ENCODE measurements at regions not wholly inside any gene's neighbourhood (a gene's known extent, or its start where the extent isn't known, plus 50 kb on each side); places are given as distances from the start of the nearest gene placed in this dataset.

GRCh38 chr4:23547096-23547495, 342.8 kb downstream of the PPARGC1A start:
- H3K27me3 ChIP-seq (ENCODE audit: control insufficient read depth, insufficient read depth, low read length): no peaks in the 10 kb centered on the region

GRCh38 chr4:23539969-23540569, 349.8 kb downstream of the PPARGC1A start:
- no peak overlapping the region for H3K4me3 ChIP-seq (ENCODE audit: low read depth, low read length)
- no peaks in the 10 kb centered on the region for H3K36me3 ChIP-seq (ENCODE audit: control insufficient read depth, insufficient read depth, low read length)
- no peaks in the 10 kb centered on the region for H3K27me3 ChIP-seq (ENCODE audit: control insufficient read depth, insufficient read depth, low read length)
- no peak overlapping the region for H3K9ac ChIP-seq (ENCODE audit: low read length)
- H3K9me3 ChIP-seq (ENCODE audit: control insufficient read depth, insufficient read depth, low read depth, low read length): peaks cover 8% of the 10 kb centered on the region
- no peaks in the 10 kb centered on the region for H3K4me1 ChIP-seq (ENCODE audit: control insufficient read depth, insufficient read depth, low read length)
- H3K27ac ChIP-seq (ENCODE audit: low read depth, low read length): no peak overlapping the region

More at GRCh38 chr4:23547096-23547495, 342.8 kb downstream of the PPARGC1A start:
- Histone ChIP-seq H3K9ac (ENCODE audit: low read length) (no peak overlapping the region), H3K4me3 (ENCODE audit: low read depth, low read length) (no peak overlapping the region), H3K27ac (ENCODE audit: low read depth, low read length) (no peak overlapping the region), H3K4me1 (ENCODE audit: control insufficient read depth, insufficient read depth, low read length) (peaks cover 8% of the 10 kb centered on the region; the same call in 1 of the 2 replicates), H3K36me3 (ENCODE audit: control insufficient read depth, insufficient read depth, low read length) (no peaks in the 10 kb centered on the region), H3K9me3 (ENCODE audit: control insufficient read depth, insufficient read depth, low read depth, low read length) (no peaks in the 10 kb centered on the region)

GRCh38 chr4:23533859-23534258, 356.0 kb downstream of the PPARGC1A start:
- peaks cover 12% of the 10 kb centered on the region for H3K9me3 ChIP-seq (ENCODE audit: control insufficient read depth, insufficient read depth, low read depth, low read length)
- H3K36me3 ChIP-seq (ENCODE audit: control insufficient read depth, insufficient read depth, low read length): no peaks in the 10 kb centered on the region
- no peaks in the 10 kb centered on the region for H3K27me3 ChIP-seq (ENCODE audit: control insufficient read depth, insufficient read depth, low read length)
- H3K4me1 ChIP-seq (ENCODE audit: control insufficient read depth, insufficient read depth, low read length): peaks cover 3% of the 10 kb centered on the region; the same call in 1 of the 2 replicates
- no peak overlapping the region for H3K4me3 ChIP-seq (ENCODE audit: low read depth, low read length)
- H3K27ac ChIP-seq (ENCODE audit: low read depth, low read length): no peak overlapping the region
- no peak overlapping the region for H3K9ac ChIP-seq (ENCODE audit: low read length)

GRCh38 chr4:23516716-23517115, 373.1 kb downstream of the PPARGC1A start:
- Histone ChIP-seq H3K4me3 (ENCODE audit: low read depth, low read length) (no peak overlapping the region), H3K9me3 (ENCODE audit: control insufficient read depth, insufficient read depth, low read depth, low read length) (no peaks in the 10 kb centered on the region), H3K27ac (ENCODE audit: low read depth, low read length) (no peak overlapping the region), H3K27me3 (ENCODE audit: control insufficient read depth, insufficient read depth, low read length) (no peaks in the 10 kb centered on the region), H3K36me3 (ENCODE audit: control insufficient read depth, insufficient read depth, low read length) (no peaks in the 10 kb centered on the region), H3K4me1 (ENCODE audit: control insufficient read depth, insufficient read depth, low read length) (no peaks in the 10 kb centered on the region), H3K9ac (ENCODE audit: low read length) (no peak overlapping the region)

GRCh38 chr4:23504083-23504482, 385.8 kb downstream of the PPARGC1A start:
- no peak overlapping the region for H3K27ac ChIP-seq (ENCODE audit: low read depth, low read length)
- no peak overlapping the region for H3K9ac ChIP-seq (ENCODE audit: low read length)
- no peaks in the 10 kb centered on the region; the same call in 1 of the 2 replicates for H3K36me3 ChIP-seq (ENCODE audit: control insufficient read depth, insufficient read depth, low read length)
- no peaks in the 10 kb centered on the region for H3K27me3 ChIP-seq (ENCODE audit: control insufficient read depth, insufficient read depth, low read length)
- peaks cover 4% of the 10 kb centered on the region; the same call in 1 of the 2 replicates for H3K9me3 ChIP-seq (ENCODE audit: control insufficient read depth, insufficient read depth, low read depth, low read length)
- peaks cover 5% of the 10 kb centered on the region; the same call in 1 of the 2 replicates for H3K4me1 ChIP-seq (ENCODE audit: control insufficient read depth, insufficient read depth, low read length)
- no peak overlapping the region for H3K4me3 ChIP-seq (ENCODE audit: low read depth, low read length)

GRCh38 chr4:23500894-23501449, 388.9 kb downstream of the PPARGC1A start:
- Histone ChIP-seq H3K4me1 (ENCODE audit: control insufficient read depth, insufficient read depth, low read length) (peaks cover 5% of the 10 kb centered on the region; the same call in 1 of the 2 replicates), H3K9me3 (ENCODE audit: control insufficient read depth, insufficient read depth, low read depth, low read length) (peaks cover 4% of the 10 kb centered on the region; the same call in 1 of the 2 replicates), H3K27me3 (ENCODE audit: control insufficient read depth, insufficient read depth, low read length) (no peaks in the 10 kb centered on the region), H3K36me3 (ENCODE audit: control insufficient read depth, insufficient read depth, low read length) (no peaks in the 10 kb centered on the region; the same call in 1 of the 2 replicates), H3K27ac (ENCODE audit: low read depth, low read length) (no peak overlapping the region), H3K9ac (ENCODE audit: low read length) (no peak overlapping the region), H3K4me3 (ENCODE audit: low read depth, low read length) (no peak overlapping the region)

GRCh38 chr4:23485801-23486200, 404.0 kb downstream of the PPARGC1A start:
- no peaks in the 10 kb centered on the region for H3K27me3 ChIP-seq (ENCODE audit: control insufficient read depth, insufficient read depth, low read length)
- no peak overlapping the region for H3K9ac ChIP-seq (ENCODE audit: low read length)

GRCh38 chr4:23484689-23485088, 405.2 kb downstream of the PPARGC1A start:
- H3K9me3 ChIP-seq (ENCODE audit: control insufficient read depth, insufficient read depth, low read depth, low read length): no peaks in the 10 kb centered on the region
- H3K4me3 ChIP-seq (ENCODE audit: low read depth, low read length): no peak overlapping the region
- no peak overlapping the region for H3K9ac ChIP-seq (ENCODE audit: low read length)
- no peaks in the 10 kb centered on the region for H3K36me3 ChIP-seq (ENCODE audit: control insufficient read depth, insufficient read depth, low read length)
- no peak overlapping the region for H3K27ac ChIP-seq (ENCODE audit: low read depth, low read length)
- H3K4me1 ChIP-seq (ENCODE audit: control insufficient read depth, insufficient read depth, low read length): peaks cover 5% of the 10 kb centered on the region; the same call in 1 of the 2 replicates
- no peaks in the 10 kb centered on the region for H3K27me3 ChIP-seq (ENCODE audit: control insufficient read depth, insufficient read depth, low read length)

More at GRCh38 chr4:23485801-23486200, 404.0 kb downstream of the PPARGC1A start:
- Histone ChIP-seq H3K9me3 (ENCODE audit: control insufficient read depth, insufficient read depth, low read depth, low read length) (no peaks in the 10 kb centered on the region), H3K36me3 (ENCODE audit: control insufficient read depth, insufficient read depth, low read length) (no peaks in the 10 kb centered on the region), H3K27ac (ENCODE audit: low read depth, low read length) (no peak overlapping the region), H3K4me3 (ENCODE audit: low read depth, low read length) (no peak overlapping the region), H3K4me1 (ENCODE audit: control insufficient read depth, insufficient read depth, low read length) (peaks cover 5% of the 10 kb centered on the region; the same call in 1 of the 2 replicates)

GRCh38 chr4:23483320-23483960, 406.4 kb downstream of the PPARGC1A start:
- H3K27ac ChIP-seq (ENCODE audit: low read depth, low read length): no peak overlapping the region
- no peak overlapping the region for H3K4me3 ChIP-seq (ENCODE audit: low read depth, low read length)
- no peaks in the 10 kb centered on the region for H3K27me3 ChIP-seq (ENCODE audit: control insufficient read depth, insufficient read depth, low read length)
- peaks cover 5% of the 10 kb centered on the region; the same call in 1 of the 2 replicates for H3K4me1 ChIP-seq (ENCODE audit: control insufficient read depth, insufficient read depth, low read length)
- H3K9ac ChIP-seq (ENCODE audit: low read length): no peak overlapping the region
- no peaks in the 10 kb centered on the region for H3K36me3 ChIP-seq (ENCODE audit: control insufficient read depth, insufficient read depth, low read length)
- no peaks in the 10 kb centered on the region for H3K9me3 ChIP-seq (ENCODE audit: control insufficient read depth, insufficient read depth, low read depth, low read length)

GRCh38 chr4:23481566-23481965, 408.3 kb downstream of the PPARGC1A start:
- Histone ChIP-seq H3K9ac (ENCODE audit: low read length) (no peak overlapping the region), H3K9me3 (ENCODE audit: control insufficient read depth, insufficient read depth, low read depth, low read length) (no peaks in the 10 kb centered on the region), H3K36me3 (ENCODE audit: control insufficient read depth, insufficient read depth, low read length) (no peaks in the 10 kb centered on the region), H3K4me1 (ENCODE audit: control insufficient read depth, insufficient read depth, low read length) (peaks cover 7% of the 10 kb centered on the region; the same call in 1 of the 2 replicates), H3K4me3 (ENCODE audit: low read depth, low read length) (no peak overlapping the region), H3K27ac (ENCODE audit: low read depth, low read length) (no peak overlapping the region), H3K27me3 (ENCODE audit: control insufficient read depth, insufficient read depth, low read length) (no peaks in the 10 kb centered on the region)

- Histone ChIP-seq H3K4me1 (ENCODE audit: control insufficient read depth, insufficient read depth, low read length) (peaks cover 2% of the 10 kb centered on the region; the same call in 1 of the 2 replicates), H3K27ac (ENCODE audit: low read depth, low read length) (no peak overlapping the region), H3K9ac (ENCODE audit: low read length) (no peak overlapping the region), H3K27me3 (ENCODE audit: control insufficient read depth, insufficient read depth, low read length) (no peaks in the 10 kb centered on the region), H3K36me3 (ENCODE audit: control insufficient read depth, insufficient read depth, low read length) (no peaks in the 10 kb centered on the region), H3K4me3 (ENCODE audit: low read depth, low read length) (no peak overlapping the region), H3K9me3 (ENCODE audit: control insufficient read depth, insufficient read depth, low read depth, low read length) (no peaks in the 10 kb centered on the region)
Measured at GRCh38 chr4:23477905-23478304, 411.9 kb downstream of the PPARGC1A start.
